ENCODE measurements at regions not wholly inside any gene's neighbourhood (a gene's known extent, or its start where the extent isn't known, plus 50 kb on each side); places are given as distances from the start of the nearest gene placed in this dataset.
A peak's percentile ranks its signal among the peaks of the same experiment; 100 is the strongest.
"Not testable (repeated sequence)": the region's sequence is repeated elsewhere in the genome, so short reads cannot be mapped to it uniquely, and the experiment has no call there.

DNA sequence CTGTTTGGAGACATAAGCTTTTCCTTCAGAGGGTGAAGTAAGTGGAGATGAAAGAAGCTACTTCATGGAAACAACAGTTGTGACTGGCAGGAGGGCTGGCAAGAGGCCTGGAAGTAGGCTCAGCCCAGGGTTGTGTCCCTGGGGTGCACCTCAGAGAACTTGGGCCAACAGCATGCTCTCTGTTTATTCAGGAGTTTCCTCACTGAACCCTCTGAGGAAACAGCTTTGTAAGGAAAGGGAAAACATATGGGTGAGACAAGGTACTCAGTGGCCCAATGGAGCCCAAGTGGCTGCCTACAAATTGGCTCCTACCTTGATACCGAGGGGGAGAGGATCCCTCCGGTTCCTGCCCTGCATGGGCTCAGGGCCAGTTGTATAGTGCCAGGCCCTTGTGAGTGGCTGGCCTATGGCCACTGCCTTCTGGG lies 115.5 kb upstream of the ITGA6 start:
- no peaks in the 10 kb centered on the region for H3K36me3 ChIP-seq (ENCODE audit: control insufficient read depth, insufficient read depth, low read length)
- H3K4me1 ChIP-seq (ENCODE audit: control insufficient read depth, insufficient read depth, low read length, poor library complexity, severe bottlenecking) = no peaks in the 10 kb centered on the region
- Mint-ChIP-seq H3K4me1 (no peaks in the 10 kb centered on the region), H3K36me3 (no peaks in the 10 kb centered on the region), H3K9me3 (peaks cover 0 to 1% (median 0%) of the 10 kb centered on the region in 7 donors), H3K27me3 (peaks cover 3% of the 10 kb centered on the region), H3K4me3 (no peak overlapping the region), H3K27ac (peak overlapping the region in 1 of 3 donors; percentile 25)
- H3K9me3 ChIP-seq (ENCODE audit: control insufficient read depth in 2 of 2, low read length in 2 of 2) = no peaks in the 10 kb centered on the region
- H3K27me3 ChIP-seq (ENCODE audit: control insufficient read depth, insufficient read depth, low read length) = no peaks in the 10 kb centered on the region
- H3K27ac ChIP-seq (ENCODE audit: insufficient read depth, low read length, poor library complexity, severe bottlenecking) = no peak overlapping the region
- DNase-seq = no peak
- no peak for ATAC-seq (ENCODE audit: low read depth in 2 of 2)
- no peak overlapping the region for H3K4me3 ChIP-seq (ENCODE audit: low read depth, low read length)

DNA sequence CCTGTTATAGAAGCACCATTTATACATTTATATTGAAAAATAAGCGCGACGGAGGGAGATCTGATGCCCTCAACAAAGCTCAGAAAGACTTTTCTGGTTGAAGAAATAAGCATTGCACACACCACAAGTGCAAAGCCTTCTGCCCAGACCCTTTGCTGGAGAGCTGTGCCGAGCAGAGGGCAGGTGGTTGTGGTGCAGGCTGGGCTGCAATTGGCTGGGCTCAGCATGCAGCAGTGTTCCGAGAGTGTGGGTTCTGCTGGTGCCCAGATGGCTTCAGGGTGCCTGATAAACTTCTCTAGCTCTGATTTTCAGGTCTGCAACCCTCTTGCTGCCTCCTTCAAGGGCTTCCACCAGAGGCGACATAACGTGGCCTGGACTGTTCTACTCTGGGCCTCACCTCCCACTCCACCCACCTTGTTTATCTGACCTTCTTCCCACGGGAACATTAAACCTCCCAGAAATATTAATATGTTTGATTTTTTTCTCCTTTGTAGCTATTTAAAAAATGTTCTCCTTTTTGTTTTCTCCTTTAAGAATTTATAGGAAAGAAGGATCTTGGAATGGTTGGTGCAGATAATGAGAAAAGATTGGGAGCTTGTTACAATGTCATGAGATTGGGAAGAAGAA lies 113.6 kb upstream of the ITGA6 start:
- no peaks in the 10 kb centered on the region for H3K36me3 ChIP-seq (ENCODE audit: control insufficient read depth, insufficient read depth, low read length)

DNA sequence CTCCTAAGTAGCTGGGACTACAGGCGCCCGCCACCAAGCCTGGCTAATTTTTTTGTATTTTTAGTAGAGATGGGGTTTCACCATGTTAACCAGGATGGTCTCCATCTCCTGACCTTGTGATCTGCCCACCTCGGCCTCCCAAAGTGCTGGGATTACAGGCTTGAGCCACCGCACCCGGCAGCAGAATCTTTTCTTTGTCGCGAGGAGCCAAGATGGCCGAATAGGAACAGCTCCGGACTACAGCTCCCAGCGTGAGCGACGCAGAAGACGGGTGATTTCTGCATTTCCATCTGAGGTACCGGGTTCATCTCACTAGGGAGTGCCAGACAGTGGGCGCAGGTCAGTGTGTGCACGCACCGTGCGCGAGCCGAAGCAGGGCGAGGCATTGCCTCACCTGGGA lies 112.3 kb upstream of the ITGA6 start:
- not testable (repeated sequence) for H3K27ac ChIP-seq (ENCODE audit: insufficient read depth, low read length, poor library complexity, severe bottlenecking); H3K27me3 ChIP-seq (ENCODE audit: control insufficient read depth, insufficient read depth, low read length); H3K27ac Mint-ChIP-seq; H3K4me1 Mint-ChIP-seq; H3K4me3 Mint-ChIP-seq; H3K4me3 ChIP-seq (ENCODE audit: low read depth, low read length); H3K9me3 ChIP-seq (ENCODE audit: control insufficient read depth in 2 of 2, low read length in 2 of 2); H3K36me3 Mint-ChIP-seq; H3K27me3 Mint-ChIP-seq; ATAC-seq (ENCODE audit: low read depth in 2 of 2); DNase-seq; H3K4me1 ChIP-seq (ENCODE audit: control insufficient read depth, insufficient read depth, low read length, poor library complexity, severe bottlenecking); H3K9me3 Mint-ChIP-seq; H3K36me3 ChIP-seq (ENCODE audit: control insufficient read depth, insufficient read depth, low read length)

More for the DNA sequence above, 113.6 kb upstream of the ITGA6 start:
- Mint-ChIP-seq H3K27ac (no peak overlapping the region), H3K27me3 (no peaks in the 10 kb centered on the region), H3K4me1 (no peaks in the 10 kb centered on the region), H3K36me3 (no peaks in the 10 kb centered on the region), H3K4me3 (no peak overlapping the region), H3K9me3 (peaks cover 0 to 1% (median 0%) of the 10 kb centered on the region in 7 donors)
- no peaks in the 10 kb centered on the region for H3K4me1 ChIP-seq (ENCODE audit: control insufficient read depth, insufficient read depth, low read length, poor library complexity, severe bottlenecking)
- H3K9me3 ChIP-seq (ENCODE audit: control insufficient read depth in 2 of 2, low read length in 2 of 2) = no peaks in the 10 kb centered on the region
- DNase-seq (no peak), ATAC-seq (ENCODE audit: low read depth in 2 of 2) (no peak)
- no peaks in the 10 kb centered on the region for H3K27me3 ChIP-seq (ENCODE audit: control insufficient read depth, insufficient read depth, low read length)
- H3K27ac ChIP-seq (ENCODE audit: insufficient read depth, low read length, poor library complexity, severe bottlenecking) = no peak overlapping the region
- no peak overlapping the region for H3K4me3 ChIP-seq (ENCODE audit: low read depth, low read length)

DNA sequence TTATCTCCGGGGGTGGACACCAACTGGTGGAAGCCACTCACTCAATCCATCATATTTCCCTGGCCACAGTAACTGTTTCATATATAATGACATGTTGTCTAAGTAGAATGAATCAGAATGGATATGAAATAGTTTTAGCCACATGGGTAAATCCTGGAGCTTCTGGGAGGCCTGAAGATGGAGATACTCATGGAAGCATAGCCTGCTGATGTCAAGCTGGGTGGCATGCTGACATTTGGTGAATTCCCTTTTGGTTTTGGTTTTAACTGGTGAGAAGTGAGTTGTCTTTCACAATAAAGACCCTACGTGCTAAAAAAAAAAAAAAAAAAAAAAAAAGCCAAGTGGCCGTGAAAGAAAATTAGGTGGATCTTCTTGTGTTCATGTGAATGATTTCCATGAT lies 105.3 kb upstream of the ITGA6 start:
- Mint-ChIP-seq H3K4me3 (no peak overlapping the region), H3K27ac (no peak overlapping the region), H3K4me1 (no peaks in the 10 kb centered on the region), H3K36me3 (no peaks in the 10 kb centered on the region), H3K9me3 (peaks cover 0 to 5% (median 2%) of the 10 kb centered on the region in 7 donors), H3K27me3 (peaks cover 4% of the 10 kb centered on the region)
- no peak for ATAC-seq (ENCODE audit: low read depth in 2 of 2)
- Histone ChIP-seq H3K4me1 (ENCODE audit: control insufficient read depth, insufficient read depth, low read length, poor library complexity, severe bottlenecking) (no peaks in the 10 kb centered on the region), H3K36me3 (ENCODE audit: control insufficient read depth, insufficient read depth, low read length) (no peaks in the 10 kb centered on the region), H3K27ac (ENCODE audit: insufficient read depth, low read length, poor library complexity, severe bottlenecking) (no peak overlapping the region), H3K9me3 (ENCODE audit: control insufficient read depth in 2 of 2, low read length in 2 of 2) (no peaks in the 10 kb centered on the region), H3K27me3 (ENCODE audit: control insufficient read depth, insufficient read depth, low read length) (peaks cover 2% of the 10 kb centered on the region), H3K4me3 (ENCODE audit: low read depth, low read length) (no peak overlapping the region)
- DNase-seq = no peak

DNA sequence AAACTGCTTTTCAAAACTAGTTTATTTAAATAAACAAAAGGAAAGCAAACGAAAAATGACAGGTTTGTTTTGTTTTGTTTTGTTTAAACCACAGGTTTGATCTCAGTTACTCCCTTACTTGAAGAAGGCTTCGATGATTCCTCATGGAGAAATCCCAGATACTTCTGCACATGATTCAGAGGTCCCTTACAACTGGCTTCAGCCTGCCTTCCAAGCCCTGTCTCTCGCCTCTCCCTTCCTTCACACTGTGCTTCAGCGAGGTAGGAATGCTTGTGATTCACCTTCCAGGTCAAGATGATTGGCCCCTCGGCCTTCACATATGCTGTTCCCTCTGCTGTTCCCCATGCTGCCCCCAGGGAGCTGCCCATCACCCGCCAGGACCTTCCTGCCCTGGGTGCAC lies 104.1 kb upstream of the ITGA6 start:
- Mint-ChIP-seq H3K36me3 (no peaks in the 10 kb centered on the region), H3K27ac (no peak overlapping the region), H3K4me1 (no peaks in the 10 kb centered on the region), H3K9me3 (peaks cover 0 to 5% (median 2%) of the 10 kb centered on the region in 7 donors), H3K4me3 (no peak overlapping the region), H3K27me3 (peaks cover 4% of the 10 kb centered on the region)
- Histone ChIP-seq H3K27me3 (ENCODE audit: control insufficient read depth, insufficient read depth, low read length) (peaks cover 2% of the 10 kb centered on the region), H3K9me3 (ENCODE audit: control insufficient read depth in 2 of 2, low read length in 2 of 2) (no peaks in the 10 kb centered on the region), H3K36me3 (ENCODE audit: control insufficient read depth, insufficient read depth, low read length) (no peaks in the 10 kb centered on the region), H3K4me1 (ENCODE audit: control insufficient read depth, insufficient read depth, low read length, poor library complexity, severe bottlenecking) (no peaks in the 10 kb centered on the region), H3K27ac (ENCODE audit: insufficient read depth, low read length, poor library complexity, severe bottlenecking) (no peak overlapping the region), H3K4me3 (ENCODE audit: low read depth, low read length) (no peak overlapping the region)
- DNase-seq (no peak), ATAC-seq (ENCODE audit: low read depth in 2 of 2) (no peak)

DNA sequence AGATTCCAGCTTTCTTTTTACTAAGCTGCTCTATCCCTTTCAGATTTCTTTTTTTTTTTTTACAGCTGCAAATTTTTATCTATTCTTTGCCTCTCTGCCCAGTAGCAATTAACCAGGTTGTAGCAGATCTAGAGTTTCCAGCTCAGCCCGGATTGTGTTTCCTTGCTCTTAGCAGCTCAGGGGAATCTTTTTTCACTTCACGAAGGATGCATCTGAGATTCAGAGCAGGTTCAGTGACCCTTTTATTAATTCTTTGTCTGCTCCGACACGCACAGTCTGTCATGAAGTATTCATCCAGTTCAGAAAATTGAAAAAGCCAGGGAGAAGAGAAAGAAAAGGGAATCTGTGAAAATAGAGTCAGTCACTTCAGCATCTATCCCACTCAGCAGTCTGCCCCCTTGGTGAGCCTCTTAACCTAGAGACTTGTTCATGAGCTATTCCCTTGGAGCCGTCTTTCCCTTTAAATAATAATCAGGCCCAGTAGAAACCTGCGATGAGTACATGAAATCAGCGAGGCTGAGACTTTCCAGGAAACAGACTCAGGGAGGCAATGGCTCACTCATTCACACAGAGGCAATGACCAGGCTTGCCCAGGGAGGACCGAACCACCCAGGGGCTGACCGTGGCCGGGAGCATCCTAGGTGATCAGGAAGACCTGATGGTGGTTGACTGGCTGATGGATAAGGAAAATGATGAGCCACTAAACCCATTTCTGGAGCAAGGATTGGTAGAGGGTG lies 103.4 kb upstream of the ITGA6 start:
- Histone ChIP-seq H3K27ac (ENCODE audit: insufficient read depth, low read length, poor library complexity, severe bottlenecking) (no peak overlapping the region), H3K4me3 (ENCODE audit: low read depth, low read length) (no peak overlapping the region), H3K4me1 (ENCODE audit: control insufficient read depth, insufficient read depth, low read length, poor library complexity, severe bottlenecking) (no peaks in the 10 kb centered on the region), H3K36me3 (ENCODE audit: control insufficient read depth, insufficient read depth, low read length) (no peaks in the 10 kb centered on the region), H3K9me3 (ENCODE audit: control insufficient read depth in 2 of 2, low read length in 2 of 2) (no peaks in the 10 kb centered on the region), H3K27me3 (ENCODE audit: control insufficient read depth, insufficient read depth, low read length) (peaks cover 2% of the 10 kb centered on the region)
- DNase-seq (no peak), ATAC-seq (ENCODE audit: low read depth in 2 of 2) (no peak)
- H3K4me3 Mint-ChIP-seq = no peak overlapping the region
- peaks cover 4% of the 10 kb centered on the region for H3K27me3 Mint-ChIP-seq
- H3K36me3 Mint-ChIP-seq = no peaks in the 10 kb centered on the region
- H3K27ac Mint-ChIP-seq = no peak overlapping the region
- peaks cover 0 to 5% (median 2%) of the 10 kb centered on the region in 7 donors for H3K9me3 Mint-ChIP-seq
- H3K4me1 Mint-ChIP-seq = no peaks in the 10 kb centered on the region

DNA sequence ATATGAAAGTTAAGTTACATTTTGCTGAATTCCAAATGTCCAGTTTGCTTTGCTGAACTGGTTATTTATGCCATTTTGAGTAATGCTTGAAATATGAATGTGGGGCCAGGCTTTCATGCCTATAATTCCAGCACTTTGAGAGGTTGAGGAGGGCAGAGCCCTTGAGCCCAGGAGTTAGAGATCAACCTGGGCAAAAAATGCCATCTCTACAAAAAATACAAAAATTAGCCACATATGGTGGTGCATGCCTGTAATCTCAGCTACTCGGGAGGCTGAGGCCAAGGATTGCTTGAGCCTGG lies 101.2 kb upstream of the ITGA6 start:
- Mint-ChIP-seq H3K27ac (no peak overlapping the region), H3K4me3 (no peak overlapping the region), H3K9me3 (peaks cover 0 to 5% (median 2%) of the 10 kb centered on the region in 7 donors), H3K27me3 (peaks cover 11% of the 10 kb centered on the region), H3K36me3 (no peaks in the 10 kb centered on the region), H3K4me1 (peaks cover 0 to 3% (median 0%) of the 10 kb centered on the region in 4 donors)
- peaks cover 2% of the 10 kb centered on the region for H3K27me3 ChIP-seq (ENCODE audit: control insufficient read depth, insufficient read depth, low read length)
- H3K36me3 ChIP-seq (ENCODE audit: control insufficient read depth, insufficient read depth, low read length) = no peaks in the 10 kb centered on the region
- no peak overlapping the region for H3K27ac ChIP-seq (ENCODE audit: insufficient read depth, low read length, poor library complexity, severe bottlenecking)
- no peak for DNase-seq
- H3K4me3 ChIP-seq (ENCODE audit: low read depth, low read length) = no peak overlapping the region
- no peaks in the 10 kb centered on the region for H3K9me3 ChIP-seq (ENCODE audit: control insufficient read depth in 2 of 2, low read length in 2 of 2)
- ATAC-seq (ENCODE audit: low read depth in 2 of 2) = no peak
- H3K4me1 ChIP-seq (ENCODE audit: control insufficient read depth, insufficient read depth, low read length, poor library complexity, severe bottlenecking) = no peaks in the 10 kb centered on the region
